Erythroblast (primary cell): ENCODE measurements at regions not wholly inside any gene's neighbourhood (a gene's known extent, or its start where the extent isn't known, plus 50 kb on each side); places are given as distances from the start of the nearest gene placed in this dataset.

Experiments
- GATA1 ChIP-seq: IDR thresholded peaks from 2 replicates; pipeline ENCODE4 v1.6.1; 2011; ENCODE audit warnings: low read depth, mild to moderate bottlenecking, control low read depth, low read length, moderate library complexity
- POLR2A ChIP-seq: IDR thresholded peaks from 2 replicates; pipeline ENCODE4 v1.6.1; 2011; ENCODE audit warnings: mild to moderate bottlenecking, low read length

DNA sequence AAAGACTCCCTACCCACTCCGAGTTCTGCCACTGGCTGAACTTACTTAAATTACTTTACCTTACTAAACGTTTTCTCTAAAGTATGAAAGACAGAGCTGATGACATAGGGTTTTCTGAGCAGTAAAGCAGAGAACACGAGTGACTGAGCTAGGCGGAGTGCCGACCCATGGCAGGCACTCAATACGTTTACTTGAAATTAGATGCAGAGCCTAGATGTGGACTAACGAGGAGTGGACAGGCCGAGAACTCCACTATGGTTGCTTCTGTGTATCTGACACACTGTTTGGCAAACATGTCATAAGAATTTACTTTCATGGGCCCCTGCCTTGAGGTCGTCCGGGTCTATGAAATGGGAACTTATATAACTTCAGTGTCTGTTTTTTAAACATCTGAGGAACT lies 471.0 kb downstream of the STK39 start:
- TF ChIP-seq POLR2A (no peak), GATA1 (no peak)
